BE2C (cell line): ENCODE measurements at regions not wholly inside any gene's neighbourhood (a gene's known extent, or its start where the extent isn't known, plus 50 kb on each side); places are given as distances from the start of the nearest gene placed in this dataset.

ENCODE experiments used
- DNase-seq: peaks from one replicate; pipeline ENCODE4 v3.0.0-alpha.2; 2020
- H3K27me3 ChIP-seq: fragments of 250-450 bp; sonication (Bioruptor Pico); 2 replicates; pipeline ENCODE4 v1.5.1; 2020; ENCODE audit warnings: mild to moderate bottlenecking
- H3K36me3 ChIP-seq: fragments of 250-450 bp; sonication (Bioruptor Pico); 2 replicates; pipeline ENCODE4 v1.5.1; 2020; ENCODE audit warnings: mild to moderate bottlenecking
- H3K4me1 ChIP-seq: fragments of 250-450 bp; sonication (Bioruptor Pico); 2 replicates; pipeline ENCODE4 v1.5.1; 2020
- H3K4me3 ChIP-seq: 2 replicates; pipeline ENCODE4 v1.5.1; 2011; ENCODE audit warnings: low read depth, low read length
- H3K9me3 ChIP-seq: fragments of 250-450 bp; sonication (Bioruptor Pico); 2 replicates; pipeline ENCODE4 v1.5.1; 2020
- CTCF ChIP-seq: IDR thresholded peaks from 2 replicates; pipeline ENCODE4 v1.5.1; 2012; ENCODE audit warnings: mild to moderate bottlenecking, low read depth, low read length

GRCh38 chr11:121367844-121368225 lies 75.3 kb downstream of the SC5D start:
- TF ChIP-seq CTCF, result no peak
- Histone ChIP-seq H3K27me3 (no peaks in the 10 kb centered on the region), H3K9me3 (no peaks in the 10 kb centered on the region), H3K4me3 (no peak overlapping the region), H3K36me3 (no peaks in the 10 kb centered on the region), H3K4me1 (peaks cover 5% of the 10 kb centered on the region)
- no peak for DNase-seq

- no peak for DNase-seq
- peaks cover 5% of the 10 kb centered on the region for H3K4me1 ChIP-seq
- no peak overlapping the region for H3K4me3 ChIP-seq
- no peaks in the 10 kb centered on the region for H3K27me3 ChIP-seq
- H3K36me3 ChIP-seq, result no peaks in the 10 kb centered on the region
- H3K9me3 ChIP-seq, result no peaks in the 10 kb centered on the region
- no peak for TF ChIP-seq CTCF
These were observed 76.0 kb downstream of the SC5D start for GRCh38 chr11:121368364-121369240.

GRCh38 chr11:121369366-121369765 lies 76.8 kb downstream of the SC5D start:
- Histone ChIP-seq H3K27me3 (no peaks in the 10 kb centered on the region), H3K36me3 (no peaks in the 10 kb centered on the region), H3K4me1 (peaks cover 5% of the 10 kb centered on the region), H3K4me3 (no peak overlapping the region), H3K9me3 (no peaks in the 10 kb centered on the region)
- DNase-seq, result no peak
- TF ChIP-seq CTCF, result no peak

GRCh38 chr11:121372028-121372427 lies 79.5 kb downstream of the SC5D start:
- Histone ChIP-seq H3K27me3 (no peaks in the 10 kb centered on the region), H3K9me3 (no peaks in the 10 kb centered on the region), H3K36me3 (no peaks in the 10 kb centered on the region), H3K4me3 (no peak overlapping the region), H3K4me1 (peaks cover 3% of the 10 kb centered on the region)
- TF ChIP-seq CTCF, result no peak
- no peak for DNase-seq

GRCh38 chr11:121372671-121373429 lies 79.3 kb upstream of the SORL1 start:
- H3K4me1 ChIP-seq, result no peaks in the 10 kb centered on the region
- H3K36me3 ChIP-seq, result no peaks in the 10 kb centered on the region
- DNase-seq, result no peak
- H3K9me3 ChIP-seq, result no peaks in the 10 kb centered on the region
- H3K4me3 ChIP-seq, result no peak overlapping the region
- no peaks in the 10 kb centered on the region for H3K27me3 ChIP-seq
- TF ChIP-seq CTCF, result no peak
